ENCODE measurements at regions not wholly inside any gene's neighbourhood (a gene's known extent, or its start where the extent isn't known, plus 50 kb on each side); places are given as distances from the start of the nearest gene placed in this dataset.

DNA sequence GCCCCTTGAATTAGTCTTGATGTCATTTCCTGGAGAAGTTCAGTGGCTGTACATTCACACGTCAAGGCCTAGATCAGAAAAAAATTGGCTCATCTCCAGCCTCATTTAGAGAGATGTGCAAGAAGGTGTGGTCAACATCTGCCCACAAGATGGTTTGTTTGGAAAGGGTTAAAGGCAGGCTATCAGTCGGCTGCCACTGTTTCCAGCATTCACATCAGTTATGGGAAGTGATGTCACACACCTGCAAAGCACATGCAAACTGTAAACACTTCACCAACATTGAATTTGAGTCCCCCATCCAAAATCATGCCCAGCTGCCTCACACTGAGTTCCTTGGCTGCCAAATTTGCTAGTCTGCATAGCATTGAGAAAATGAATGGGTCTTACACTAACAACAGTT is 498.3 kb upstream of the INTU start:
- TF ChIP-seq, protein P1, sequence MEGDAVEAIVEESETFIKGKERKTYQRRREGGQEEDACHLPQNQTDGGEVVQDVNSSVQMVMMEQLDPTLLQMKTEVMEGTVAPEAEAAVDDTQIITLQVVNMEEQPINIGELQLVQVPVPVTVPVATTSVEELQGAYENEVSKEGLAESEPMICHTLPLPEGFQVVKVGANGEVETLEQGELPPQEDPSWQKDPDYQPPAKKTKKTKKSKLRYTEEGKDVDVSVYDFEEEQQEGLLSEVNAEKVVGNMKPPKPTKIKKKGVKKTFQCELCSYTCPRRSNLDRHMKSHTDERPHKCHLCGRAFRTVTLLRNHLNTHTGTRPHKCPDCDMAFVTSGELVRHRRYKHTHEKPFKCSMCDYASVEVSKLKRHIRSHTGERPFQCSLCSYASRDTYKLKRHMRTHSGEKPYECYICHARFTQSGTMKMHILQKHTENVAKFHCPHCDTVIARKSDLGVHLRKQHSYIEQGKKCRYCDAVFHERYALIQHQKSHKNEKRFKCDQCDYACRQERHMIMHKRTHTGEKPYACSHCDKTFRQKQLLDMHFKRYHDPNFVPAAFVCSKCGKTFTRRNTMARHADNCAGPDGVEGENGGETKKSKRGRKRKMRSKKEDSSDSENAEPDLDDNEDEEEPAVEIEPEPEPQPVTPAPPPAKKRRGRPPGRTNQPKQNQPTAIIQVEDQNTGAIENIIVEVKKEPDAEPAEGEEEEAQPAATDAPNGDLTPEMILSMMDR (IDR thresholded peaks at IDR 0.05) = no peak
- TF ChIP-seq EZH2 (IDR thresholded peaks at IDR 0.05; ENCODE audit: borderline replicate concordance, insufficient read depth, low read depth, low read length, poor library complexity, severe bottlenecking) = no peak

Data from B cell (primary cell).